AG04450 (cell line): ENCODE measurements at regions not wholly inside any gene's neighbourhood (a gene's known extent, or its start where the extent isn't known, plus 50 kb on each side); places are given as distances from the start of the nearest gene placed in this dataset.
"Not testable (repeated sequence)": the region's sequence is repeated elsewhere in the genome, so short reads cannot be mapped to it uniquely, and the experiment has no call there.

Experiments used
- CTCF ChIA-PET: fragments of 300-600, 350-600 bp; formaldehyde crosslinking; extraction: SDS; loops from one replicate; lab custom pipeline; 2022; ENCODE audit warnings: antibody characterized with exemption, inconsistent platforms; lab: Charles Lee
- POLR2A ChIA-PET: fragments of 350-600 bp; formaldehyde crosslinking; extraction: SDS; loops from one replicate; lab custom pipeline; 2021; ENCODE audit warnings: antibody characterized with exemption, inconsistent platforms; lab: Yijun Ruan, JAX
- DNase-seq: peaks from one replicate; pipeline ENCODE4 v3.0.0-alpha.2; 2011; ENCODE audit warnings: low read depth, low spot score
- H3K27ac ChIP-seq: one replicate; pipeline ENCODE4 v1.5.1; 2012; ENCODE audit warnings: low read depth, low read length, control low read depth
- H3K27me3 ChIP-seq: one replicate; pipeline ENCODE4 v1.6.0; 2012; ENCODE audit warnings: low read length; ENCODE audit not compliant: control insufficient read depth, insufficient read depth
- H3K4me3 ChIP-seq: 2 replicates; pipeline ENCODE4 v1.5.1; 2011; ENCODE audit warnings: mild to moderate bottlenecking, low read depth, low read length, control low read depth
- H3K9me3 ChIP-seq: 2 replicates; pipeline ENCODE4 v1.5.1; 2012; ENCODE audit warnings: low read length; ENCODE audit not compliant: control insufficient read depth, insufficient read depth
- CTCF ChIP-seq: IDR thresholded peaks from 2 replicates; pipeline ENCODE4 v1.5.1; 2011; ENCODE audit warnings: low read depth, low read length, control low read depth, inconsistent platforms

DNA sequence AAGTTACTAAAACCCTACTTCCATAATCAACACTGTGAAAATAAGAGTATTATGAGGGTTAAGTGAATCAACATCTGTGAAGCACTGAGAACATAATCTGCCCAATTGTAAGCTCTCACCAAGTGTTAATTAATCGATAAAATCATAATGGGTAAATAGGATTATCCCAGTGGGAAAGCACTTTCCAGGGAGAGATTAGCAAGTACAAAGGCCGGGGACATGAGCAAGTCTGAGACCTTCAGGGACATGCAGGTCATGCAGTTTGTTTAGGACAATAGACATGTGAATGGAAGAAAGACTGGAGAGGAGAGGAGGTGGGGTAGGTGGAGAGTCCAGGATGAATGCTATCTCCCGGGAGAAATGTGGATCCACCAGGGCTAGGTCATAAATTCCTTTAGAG is 57.8 kb upstream of the FIBIN start:
- no peak overlapping the region for H3K4me3 ChIP-seq
- H3K27me3 ChIP-seq, result no peaks in the 10 kb centered on the region
- ChIA-PET POLR2A (no interaction called here), CTCF (no interaction called here)
- no peak for TF ChIP-seq CTCF
- H3K27ac ChIP-seq, result no peak overlapping the region
- H3K9me3 ChIP-seq, result no peaks in the 10 kb centered on the region
- no peak for DNase-seq

DNA sequence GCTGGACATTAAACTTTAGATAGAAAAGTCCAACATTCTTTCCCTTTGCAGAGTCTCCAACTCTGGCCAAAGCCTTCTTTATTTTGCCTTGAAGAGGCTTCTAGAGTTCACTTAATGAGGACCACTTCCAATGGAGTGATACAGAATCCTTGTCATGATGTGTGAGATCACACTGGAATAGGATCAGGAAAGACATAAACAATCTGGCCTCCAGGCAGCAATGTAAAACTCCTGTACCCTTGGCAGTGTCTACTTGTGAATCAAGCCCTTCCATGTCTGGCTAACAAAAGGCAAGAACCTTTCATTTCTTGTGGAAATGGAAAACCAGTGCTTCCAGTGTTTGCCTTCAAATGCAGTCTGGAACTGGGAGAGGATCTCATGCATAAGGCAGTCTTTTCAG is 56.5 kb upstream of the FIBIN start:
- ChIA-PET CTCF (no interaction called here), POLR2A (interaction anchor here (1.2 kb wide), 1 partner anchor 10 kb away, joined by 3 read pairs; no protein-coding TSS in a partner anchor)

DNA sequence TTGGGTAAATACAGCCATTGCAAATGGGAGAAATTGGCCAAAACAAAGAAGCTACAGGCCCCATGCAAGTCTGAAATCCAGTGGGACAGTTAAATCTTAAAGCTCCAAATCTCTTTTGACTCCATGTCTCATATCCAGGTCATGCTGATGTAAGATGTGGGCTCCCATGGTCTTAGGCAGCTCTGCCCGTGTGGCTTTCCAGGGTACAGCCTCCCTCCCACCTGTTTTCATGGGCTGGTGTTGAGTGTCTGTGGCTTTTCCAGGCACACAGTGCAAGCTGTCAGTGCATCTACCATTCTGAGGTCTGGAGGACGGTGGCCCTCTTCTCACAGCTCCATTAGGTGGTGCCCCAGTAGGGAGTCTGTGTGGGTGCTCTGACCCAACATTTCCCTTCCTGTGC is 53.4 kb upstream of the FIBIN start:
- H3K27me3 ChIP-seq, DNase-seq, H3K9me3 ChIP-seq, H3K27ac ChIP-seq, H3K4me3 ChIP-seq, CTCF ChIA-PET, POLR2A ChIA-PET: not testable (repeated sequence)

More for the DNA sequence above, 56.5 kb upstream of the FIBIN start:
- no peak for TF ChIP-seq CTCF
- Histone ChIP-seq H3K27me3 (no peaks in the 10 kb centered on the region), H3K9me3 (no peaks in the 10 kb centered on the region), H3K4me3 (no peak overlapping the region), H3K27ac (no peak overlapping the region)
- no peak for DNase-seq

DNA sequence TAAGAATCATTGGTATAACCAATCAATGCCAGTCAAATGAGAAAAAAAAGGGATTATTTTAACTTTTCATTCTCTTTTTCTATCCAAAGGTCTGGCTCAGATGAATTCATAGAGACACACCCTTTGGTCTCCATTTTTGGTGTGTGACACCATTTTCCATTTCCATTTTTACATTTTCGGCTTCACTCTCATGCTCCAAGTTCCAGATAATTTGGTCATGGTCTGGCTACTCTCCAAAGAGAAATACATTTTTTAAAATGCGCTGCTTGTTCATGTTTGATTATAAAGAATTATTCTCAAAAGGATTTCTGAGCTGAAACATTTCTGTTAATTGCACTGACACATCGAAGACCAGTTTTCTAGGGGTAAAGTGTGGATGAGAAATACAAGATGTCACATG is 51.6 kb upstream of the FIBIN start:
- Histone ChIP-seq H3K4me3 (no peak overlapping the region), H3K27ac (no peak overlapping the region), H3K27me3 (no peaks in the 10 kb centered on the region), H3K9me3 (no peaks in the 10 kb centered on the region)
- CTCF ChIA-PET, result no interaction called here
- TF ChIP-seq CTCF, result no peak
- no peak for DNase-seq
- POLR2A ChIA-PET, result no interaction called here

GRCh38 chr11:26943636-26944035 is 50.3 kb upstream of the FIBIN start:
- no peak for TF ChIP-seq CTCF
- no peaks in the 10 kb centered on the region for H3K27me3 ChIP-seq
- no peak for DNase-seq
- H3K9me3 ChIP-seq, result no peaks in the 10 kb centered on the region
- POLR2A ChIA-PET, result no interaction called here
- no peak overlapping the region for H3K27ac ChIP-seq
- no peak overlapping the region for H3K4me3 ChIP-seq
- CTCF ChIA-PET, result interaction anchor here (1.3 kb wide), 1 partner anchor 215 kb away, joined by 4 read pairs; no protein-coding TSS in a partner anchor
